Pancreas (tissue), 10 donors: ENCODE measurements at regions not wholly inside any gene's neighbourhood (a gene's known extent, or its start where the extent isn't known, plus 50 kb on each side); places are given as distances from the start of the nearest gene placed in this dataset.
A peak's percentile ranks its signal among the peaks of the same experiment; 100 is the strongest.

Source experiments
- ATAC-seq, 4 donors: fragments of 200-7000 bp; cut with Tn5 transposase; one replicate each; pipeline versions ENCODE4 v1.8.0 to v1.9.1; 2020; ENCODE audit warnings: mild to moderate bottlenecking in 4 of 4, moderate library complexity in 4 of 4
- DNase-seq, 6 donors: peaks; one replicate each; pipeline ENCODE4 v3.0.0-alpha.2; 2020
- FAIRE-seq: peaks from 2 replicates; lab custom pipeline; 2012; peaks lifted over from hg19 to GRCh38; lab: Jason Lieb, UNC
- H3K27ac ChIP-seq, 4 donors: fragments of 200-600 bp; sonication (generic); 1 replicate in 3 of 4; 2 replicates in 1 of 4; pipeline versions ENCODE4 v1.5.0 to v1.8.0; 2020
- H3K27me3 ChIP-seq, 4 donors: fragments of 200-600 bp; one replicate each; pipeline ENCODE4 v1.8.0; 2021
- H3K36me3 ChIP-seq, 3 donors: fragments of 200-600 bp; sonication (generic) in 1 of 3; one replicate each; pipeline versions ENCODE4 v1.5.0 to v1.8.0; 2020 to 2021
- H3K4me1 ChIP-seq, 3 donors: fragments of 200-600 bp; one replicate each; pipeline ENCODE4 v1.8.0; 2021
- H3K4me3 ChIP-seq, 4 donors: fragments of 200-600 bp; sonication (generic) in 2 of 4; one replicate each; pipeline versions ENCODE4 v1.5.0 to v1.8.0; 2020 to 2021
- H3K9me3 ChIP-seq, 4 donors: fragments of 200-600 bp; one replicate each; pipeline ENCODE4 v1.8.0; 2021
- CTCF ChIP-seq, 4 donors: fragments of 200-600 bp; sonication (generic) in 3 of 4; IDR thresholded peaks; one replicate each; pipeline versions ENCODE4 v1.5.0 to v1.8.0; 2021; ENCODE audit warnings: antibody characterized with exemption in 4 of 4
- WGBS, 2 donors: extraction: QIAGEN DNeasy Blood & Tissue Kit; methylation state at CpG; one replicate each; pipeline ENCODE4 v1.1.7; 2013; 5-methylcytosine and 5-hydroxymethylcytosine counted together
- intact Hi-C, 3 donors: fragments of 100-400 bp; cut with DNase I; formaldehyde crosslinking; loops; one replicate each; pipeline versions ENCODE4 v1.11.1 to v1.14.2; 2022
- donor health status: healthy with polysubstance abuse.
- donor health status: DM: no; HTN: no; CAD: no; lungs with moderate emphysema.
- donor health status: DM: no; HTN: no; CAD: no.
- donor health status: control.
- donor health status: control.
- donor health status: Bipolar disorder and iron deficiency.
- donor health status: DM: yes; HTN: yes; CAD: no.
- donor health status: DM: no; HTN: no; CAD: no.
- donor health status: DM: no; HTN: no; CAD: no.
- donor health status: DM: yes; HTN: yes; CAD: no.

GRCh38 chr3:124235446-124235845, 243.5 kb upstream of the ROPN1 start:
- intact Hi-C loops = no loop called here
- no peaks in the 10 kb centered on the region for H3K9me3 ChIP-seq
- no peak overlapping the region for H3K4me3 ChIP-seq
- H3K27me3 ChIP-seq = no peaks in the 10 kb centered on the region
- FAIRE-seq (no peak), ATAC-seq (no peak), DNase-seq (no peak)
- H3K4me1 ChIP-seq = no peaks in the 10 kb centered on the region
- TF ChIP-seq CTCF (IDR thresholded peaks at IDR 0.05) = no peak
- no peaks in the 10 kb centered on the region for H3K36me3 ChIP-seq
- WGBS, 2 donors = 85 to 94% methylated on average over 6 of the region's 6 CpGs
- H3K27ac ChIP-seq = no peak overlapping the region

GRCh38 chr3:124243177-124243859, 251.4 kb upstream of the ROPN1 start:
- Histone ChIP-seq H3K9me3 (no peaks in the 10 kb centered on the region), H3K4me1 (no peaks in the 10 kb centered on the region), H3K27me3 (no peaks in the 10 kb centered on the region), H3K4me3 (no peak overlapping the region), H3K36me3 (no peaks in the 10 kb centered on the region), H3K27ac (no peak overlapping the region)
- 92 to 98% methylated on average over 5 of the region's 5 CpGs for WGBS, 2 donors
- intact Hi-C loops = no loop called here
- ATAC-seq = no peak
- no peak for TF ChIP-seq CTCF (IDR thresholded peaks at IDR 0.05)
- no peak for DNase-seq
- FAIRE-seq = no peak

GRCh38 chr3:124246376-124246775, 254.5 kb upstream of the ROPN1 start:
- no peaks in the 10 kb centered on the region for H3K27me3 ChIP-seq
- FAIRE-seq (no peak), DNase-seq (no peak), ATAC-seq (no peak)
- intact Hi-C loops = no loop called here
- TF ChIP-seq CTCF (IDR thresholded peaks at IDR 0.05) = no peak
- H3K36me3 ChIP-seq = no peaks in the 10 kb centered on the region
- H3K27ac ChIP-seq = no peak overlapping the region
- no peaks in the 10 kb centered on the region for H3K9me3 ChIP-seq
- no peak overlapping the region for H3K4me3 ChIP-seq
- WGBS, 2 donors = 93 to 96% methylated on average over 1 of the region's 1 CpG
- H3K4me1 ChIP-seq = no peaks in the 10 kb centered on the region

- intact Hi-C loops = no loop called here
- FAIRE-seq = no peak
Measured at GRCh38 chr3:124246949-124247348, 255.0 kb upstream of the ROPN1 start.

More at GRCh38 chr3:124246949-124247348, 255.0 kb upstream of the ROPN1 start:
- no peak overlapping the region for H3K27ac ChIP-seq
- WGBS, 2 donors = 85 to 92% methylated on average over 2 of the region's 2 CpGs
- DNase-seq (no peak), ATAC-seq (peak in 1 of 4 donors; percentile 44)
- no peaks in the 10 kb centered on the region for H3K9me3 ChIP-seq
- no peak overlapping the region for H3K4me3 ChIP-seq
- H3K27me3 ChIP-seq = no peaks in the 10 kb centered on the region
- H3K4me1 ChIP-seq = no peaks in the 10 kb centered on the region
- TF ChIP-seq CTCF (IDR thresholded peaks at IDR 0.05) = peak in 2 of 4 donors; percentile 12 to 16
- H3K36me3 ChIP-seq = no peaks in the 10 kb centered on the region
